GM19035 (cell line): ENCODE measurements at regions not wholly inside any gene's neighbourhood (a gene's known extent, or its start where the extent isn't known, plus 50 kb on each side); places are given as distances from the start of the nearest gene placed in this dataset.

ENCODE experiments used
- ATAC-seq: cut with Tn5 transposase; IDR thresholded peaks from one replicate; pipeline ENCODE4 v1.9.1; 2021; ENCODE audit not compliant: unreplicated experiment

GRCh38 chr7:7114575-7115291 is 67.6 kb upstream of the C1GALT1 start:
- no peak for ATAC-seq

GRCh38 chr7:7117935-7118586 is 64.3 kb upstream of the C1GALT1 start:
- no peak for ATAC-seq

- no peak for ATAC-seq
These were observed 63.5 kb upstream of the C1GALT1 start for GRCh38 chr7:7118822-7119221.

- ATAC-seq = no peak
These were observed 62.6 kb upstream of the C1GALT1 start for GRCh38 chr7:7119729-7120128.

GRCh38 chr7:7122033-7122478 is 60.3 kb upstream of the C1GALT1 start:
- ATAC-seq = no peak

- ATAC-seq = no peak
These were observed 59.6 kb upstream of the C1GALT1 start for GRCh38 chr7:7122701-7123281.

GRCh38 chr7:7125963-7126362 is 56.4 kb upstream of the C1GALT1 start:
- no peak for ATAC-seq

- no peak for ATAC-seq
These were observed 54.6 kb upstream of the C1GALT1 start for GRCh38 chr7:7127773-7128172.

- ATAC-seq = no peak
These were observed 53.0 kb upstream of the C1GALT1 start for GRCh38 chr7:7129381-7129780.

GRCh38 chr7:7131273-7131672 is 51.1 kb upstream of the C1GALT1 start:
- ATAC-seq = no peak
